PC-9 (cell line): ENCODE measurements at regions not wholly inside any gene's neighbourhood (a gene's known extent, or its start where the extent isn't known, plus 50 kb on each side); places are given as distances from the start of the nearest gene placed in this dataset.

Experiments
- BruUV-seq: library from RNA; stranded (reverse); fragments of 400-500 nt; replicated peaks from 2 replicates; lab custom pipeline; 2021; lab: Mats Ljungman, UMichigan
- CTCF ChIA-PET: fragments of 300-600 bp; sonication (Branson Sonifier 250); formaldehyde crosslinking; loops from one replicate; lab custom pipeline; 2022; ENCODE audit warnings: antibody characterized with exemption; lab: Charles Lee
- POLR2A ChIA-PET: fragments of 300-600 bp; sonication (Branson Sonifier 250); formaldehyde crosslinking; loops from one replicate; lab custom pipeline; 2022; ENCODE audit warnings: antibody characterized with exemption; ENCODE audit not compliant: unreplicated experiment; lab: Charles Lee
- DNase-seq, 2 experiments: peaks; one replicate each; pipeline versions ENCODE4 v3.0.0 to v3.0.0-alpha.2; 2015 to 2022; ENCODE audit warnings: mixed read lengths in 1 of 2
- H2AFZ ChIP-seq: fragments of 200-600 bp; sonication (generic); 2 replicates; pipeline ENCODE4 v1.8.1; 2017; ENCODE audit warnings: antibody characterized with exemption
- H3F3A ChIP-seq: fragments of 200-600 bp; sonication (generic); 2 replicates; pipeline ENCODE4 v1.8.1; 2017; ENCODE audit warnings: antibody characterized with exemption, mild to moderate bottlenecking, low read depth; ENCODE audit not compliant: insufficient read depth
- H3K27ac ChIP-seq: fragments of 200-600 bp; sonication (generic); 2 replicates; pipeline ENCODE4 v1.6.1; 2016; ENCODE audit warnings: mixed run types
- H3K27me3 ChIP-seq: fragments of 200-600 bp; sonication (generic); 2 replicates; pipeline ENCODE4 v1.6.1; 2016; ENCODE audit warnings: low read depth, mixed run types; ENCODE audit not compliant: insufficient read depth
- H3K36me3 ChIP-seq: fragments of 200-600 bp; sonication (generic); 2 replicates; pipeline ENCODE4 v1.6.1; 2016; ENCODE audit warnings: low read depth, mixed run types
- H3K4me1 ChIP-seq: fragments of 200-600 bp; sonication (generic); replicated peaks from 2 replicates; pipeline ENCODE4 v1.6.1; 2016; ENCODE audit warnings: mixed run types; ENCODE audit not compliant: insufficient read depth
- H3K4me2 ChIP-seq: fragments of 200-600 bp; sonication (generic); 2 replicates; pipeline ENCODE4 v1.6.1; 2017; ENCODE audit warnings: mixed run types
- H3K4me3 ChIP-seq: fragments of 200-600 bp; sonication (generic); 2 replicates; pipeline ENCODE4 v1.6.1; 2016; ENCODE audit warnings: mixed run types
- H3K79me2 ChIP-seq: fragments of 200-600 bp; sonication (generic); 2 replicates; pipeline ENCODE4 v1.6.1; 2017; ENCODE audit warnings: low read depth, mixed run types
- H3K9me2 ChIP-seq: fragments of 200-600 bp; sonication (generic); 2 replicates; pipeline ENCODE4 v1.8.1; 2017; ENCODE audit warnings: mild to moderate bottlenecking; ENCODE audit not compliant: insufficient read depth
- H3K9me3 ChIP-seq: fragments of 200-600 bp; sonication (generic); 2 replicates; pipeline ENCODE4 v1.8.1; 2016; ENCODE audit warnings: low read depth; ENCODE audit not compliant: insufficient read depth
- H4K20me1 ChIP-seq: fragments of 200-600 bp; sonication (generic); 2 replicates; pipeline ENCODE4 v1.8.1; 2017; ENCODE audit not compliant: insufficient read depth
- EZH2 ChIP-seq: fragments of 200-600 bp; sonication (generic); IDR thresholded peaks from 2 replicates; pipeline ENCODE4 v1.8.0; 2017; ENCODE audit warnings: antibody characterized with exemption, low read depth
- intact Hi-C: fragments of 100-400 bp; cut with micrococcal nuclease; formaldehyde crosslinking; loops from one replicate; pipeline ENCODE4 v1.10.0; 2022; ENCODE audit not compliant: unreplicated experiment
- TF ChIP-seq, protein P1 (sequence below): fragments of 200-600 bp; sonication (generic); conservative IDR thresholded peaks from 2 replicates; pipeline ENCODE4 v1.6.1; 2017; ENCODE audit warnings: mixed run types, antibody characterized with exemption, mild to moderate bottlenecking, moderate library complexity

GRCh38 chr13:72290962-72291681, 424.1 kb upstream of the DACH1 start:
- Histone ChIP-seq H3K79me2 (no peaks in the 10 kb centered on the region), H3K36me3 (no peaks in the 10 kb centered on the region), H2AFZ (no peak overlapping the region), H3K4me1 (peaks cover 12% of the 10 kb centered on the region; the same call in 1 of the 2 replicates), H4K20me1 (no peaks in the 10 kb centered on the region), H3K27me3 (no peaks in the 10 kb centered on the region), H3K9me2 (no peaks in the 10 kb centered on the region), H3F3A (no peaks in the 10 kb centered on the region), H3K9me3 (peaks cover 4% of the 10 kb centered on the region; the same call in 1 of the 2 replicates), H3K27ac (peak overlapping the region; percentile 55), H3K4me3 (no peak overlapping the region), H3K4me2 (no peak overlapping the region)
- CTCF ChIA-PET = no interaction called here
- peak; percentile 63 to 71 for DNase-seq
- POLR2A ChIA-PET = interaction anchor here (0.5 to 0.7 kb wide), 2 partner anchors 293 to 1420 kb away, joined by 3 read pairs; no protein-coding TSS in a partner anchor
- no TSS peak for BruUV-seq
- no peak for TF ChIP-seq EZH2
- TF ChIP-seq, protein P1, sequence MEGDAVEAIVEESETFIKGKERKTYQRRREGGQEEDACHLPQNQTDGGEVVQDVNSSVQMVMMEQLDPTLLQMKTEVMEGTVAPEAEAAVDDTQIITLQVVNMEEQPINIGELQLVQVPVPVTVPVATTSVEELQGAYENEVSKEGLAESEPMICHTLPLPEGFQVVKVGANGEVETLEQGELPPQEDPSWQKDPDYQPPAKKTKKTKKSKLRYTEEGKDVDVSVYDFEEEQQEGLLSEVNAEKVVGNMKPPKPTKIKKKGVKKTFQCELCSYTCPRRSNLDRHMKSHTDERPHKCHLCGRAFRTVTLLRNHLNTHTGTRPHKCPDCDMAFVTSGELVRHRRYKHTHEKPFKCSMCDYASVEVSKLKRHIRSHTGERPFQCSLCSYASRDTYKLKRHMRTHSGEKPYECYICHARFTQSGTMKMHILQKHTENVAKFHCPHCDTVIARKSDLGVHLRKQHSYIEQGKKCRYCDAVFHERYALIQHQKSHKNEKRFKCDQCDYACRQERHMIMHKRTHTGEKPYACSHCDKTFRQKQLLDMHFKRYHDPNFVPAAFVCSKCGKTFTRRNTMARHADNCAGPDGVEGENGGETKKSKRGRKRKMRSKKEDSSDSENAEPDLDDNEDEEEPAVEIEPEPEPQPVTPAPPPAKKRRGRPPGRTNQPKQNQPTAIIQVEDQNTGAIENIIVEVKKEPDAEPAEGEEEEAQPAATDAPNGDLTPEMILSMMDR = no peak
- intact Hi-C loops = loop anchor here (5.0 kb wide), 1 partner anchor 409 kb away; no protein-coding TSS in a partner anchor

DNA sequence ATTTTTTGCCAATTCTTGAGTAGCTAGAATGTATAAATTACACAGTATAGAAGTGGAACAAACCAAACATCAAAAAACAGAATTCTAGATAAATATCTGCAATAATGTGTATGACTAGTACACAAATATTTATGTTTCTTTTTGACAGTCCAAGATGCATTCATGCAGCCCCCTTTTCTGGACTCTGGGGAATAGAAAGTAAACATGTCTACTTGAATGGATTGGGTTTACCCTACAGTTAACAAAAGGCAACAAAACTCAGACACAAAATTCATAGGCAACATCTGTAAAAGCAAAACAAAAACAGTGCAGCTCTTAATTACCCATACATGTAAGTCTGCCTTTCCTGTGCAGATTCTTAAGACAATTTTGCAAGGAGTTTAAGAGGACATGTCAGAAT, 419.4 kb upstream of the DACH1 start:
- intact Hi-C loops = no loop called here
- POLR2A ChIA-PET = no interaction called here
- Histone ChIP-seq H4K20me1 (no peaks in the 10 kb centered on the region), H3K27me3 (no peaks in the 10 kb centered on the region), H3F3A (no peaks in the 10 kb centered on the region), H3K4me1 (peaks cover 5% of the 10 kb centered on the region; the same call in 1 of the 2 replicates), H2AFZ (no peak overlapping the region), H3K4me2 (no peak overlapping the region), H3K36me3 (no peaks in the 10 kb centered on the region), H3K9me2 (no peaks in the 10 kb centered on the region), H3K27ac (no peak overlapping the region), H3K79me2 (no peaks in the 10 kb centered on the region), H3K9me3 (peaks cover 4% of the 10 kb centered on the region; the same call in 1 of the 2 replicates), H3K4me3 (no peak overlapping the region)
- no peak for TF ChIP-seq EZH2
- CTCF ChIA-PET = no interaction called here
- no TSS peak for BruUV-seq
- DNase-seq = no peak

DNA sequence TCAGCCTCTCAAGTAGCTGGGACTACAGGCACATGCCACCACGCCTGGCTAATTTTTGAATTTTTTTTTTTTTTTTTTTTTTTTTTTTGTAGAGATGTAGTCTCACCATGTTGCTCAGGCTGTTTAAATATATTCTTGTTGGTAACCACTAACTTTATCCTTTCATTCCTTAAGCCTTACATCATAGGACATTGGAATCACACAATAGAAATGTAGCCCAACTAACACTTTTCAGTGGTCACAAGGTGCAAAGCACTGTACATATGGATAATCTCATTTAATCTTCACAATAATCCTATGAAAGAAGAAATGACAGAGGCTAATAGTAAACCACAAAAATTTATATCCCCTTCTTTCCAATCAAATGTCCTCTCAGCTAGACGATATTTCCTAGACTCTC, 417.8 kb upstream of the DACH1 start:
- BruUV-seq = no TSS peak
- no peaks in the 10 kb centered on the region for H3F3A ChIP-seq
- ChIA-PET POLR2A (no interaction called here), CTCF (no interaction called here)
- no peak overlapping the region for H3K27ac ChIP-seq
- H3K27me3 ChIP-seq = no peaks in the 10 kb centered on the region
- intact Hi-C loops = no loop called here
- no peaks in the 10 kb centered on the region for H3K79me2 ChIP-seq
- no peak overlapping the region for H3K4me2 ChIP-seq
- no peak overlapping the region for H2AFZ ChIP-seq
- peaks cover 4% of the 10 kb centered on the region; the same call in 1 of the 2 replicates for H3K9me3 ChIP-seq
- H3K9me2 ChIP-seq = no peaks in the 10 kb centered on the region
- H3K36me3 ChIP-seq = no peaks in the 10 kb centered on the region
- no peak for TF ChIP-seq EZH2
- TF ChIP-seq, protein P1 = no peak
- no peaks in the 10 kb centered on the region for H4K20me1 ChIP-seq
- no peak for DNase-seq
- no peak overlapping the region for H3K4me3 ChIP-seq
- no peaks in the 10 kb centered on the region for H3K4me1 ChIP-seq
